C4-2B (cell line): ENCODE measurements at regions not wholly inside any gene's neighbourhood (a gene's known extent, or its start where the extent isn't known, plus 50 kb on each side); places are given as distances from the start of the nearest gene placed in this dataset.

Source experiments
- ZFX ChIP-seq: fragments of 450-650 bp; IDR thresholded peaks from 2 replicates; pipeline ENCODE4 v1.6.1; 2017
- TF ChIP-seq, protein P1 (sequence below): fragments of 450-650 bp; conservative IDR thresholded peaks from 2 replicates; pipeline ENCODE4 v1.5.1; 2017; ENCODE audit warnings: mild to moderate bottlenecking

DNA sequence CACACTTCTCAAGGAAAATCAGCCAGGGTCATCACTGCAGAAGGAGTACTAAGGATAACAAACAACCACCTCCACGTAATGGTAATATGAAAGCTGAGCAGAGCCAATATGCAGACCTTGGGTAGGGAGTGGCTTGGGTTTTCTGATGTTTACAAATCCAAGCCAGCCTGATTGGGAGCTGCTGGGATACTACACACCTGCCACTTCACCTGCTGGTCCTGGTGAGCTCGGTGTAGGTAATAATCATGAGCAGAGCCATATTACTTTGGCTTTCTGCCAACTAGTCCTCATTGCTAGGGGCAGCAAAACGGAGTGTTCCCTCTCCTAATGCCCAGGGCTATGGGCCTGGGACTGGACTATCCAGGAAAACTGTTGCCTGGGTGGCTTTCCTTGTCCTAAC, 433.5 kb upstream of the PPP2R3A start:
- TF ChIP-seq, protein P1, sequence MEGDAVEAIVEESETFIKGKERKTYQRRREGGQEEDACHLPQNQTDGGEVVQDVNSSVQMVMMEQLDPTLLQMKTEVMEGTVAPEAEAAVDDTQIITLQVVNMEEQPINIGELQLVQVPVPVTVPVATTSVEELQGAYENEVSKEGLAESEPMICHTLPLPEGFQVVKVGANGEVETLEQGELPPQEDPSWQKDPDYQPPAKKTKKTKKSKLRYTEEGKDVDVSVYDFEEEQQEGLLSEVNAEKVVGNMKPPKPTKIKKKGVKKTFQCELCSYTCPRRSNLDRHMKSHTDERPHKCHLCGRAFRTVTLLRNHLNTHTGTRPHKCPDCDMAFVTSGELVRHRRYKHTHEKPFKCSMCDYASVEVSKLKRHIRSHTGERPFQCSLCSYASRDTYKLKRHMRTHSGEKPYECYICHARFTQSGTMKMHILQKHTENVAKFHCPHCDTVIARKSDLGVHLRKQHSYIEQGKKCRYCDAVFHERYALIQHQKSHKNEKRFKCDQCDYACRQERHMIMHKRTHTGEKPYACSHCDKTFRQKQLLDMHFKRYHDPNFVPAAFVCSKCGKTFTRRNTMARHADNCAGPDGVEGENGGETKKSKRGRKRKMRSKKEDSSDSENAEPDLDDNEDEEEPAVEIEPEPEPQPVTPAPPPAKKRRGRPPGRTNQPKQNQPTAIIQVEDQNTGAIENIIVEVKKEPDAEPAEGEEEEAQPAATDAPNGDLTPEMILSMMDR: no peak
- no peak for TF ChIP-seq ZFX
